ENCODE measurements at regions not wholly inside any gene's neighbourhood (a gene's known extent, or its start where the extent isn't known, plus 50 kb on each side); places are given as distances from the start of the nearest gene placed in this dataset.

DNA sequence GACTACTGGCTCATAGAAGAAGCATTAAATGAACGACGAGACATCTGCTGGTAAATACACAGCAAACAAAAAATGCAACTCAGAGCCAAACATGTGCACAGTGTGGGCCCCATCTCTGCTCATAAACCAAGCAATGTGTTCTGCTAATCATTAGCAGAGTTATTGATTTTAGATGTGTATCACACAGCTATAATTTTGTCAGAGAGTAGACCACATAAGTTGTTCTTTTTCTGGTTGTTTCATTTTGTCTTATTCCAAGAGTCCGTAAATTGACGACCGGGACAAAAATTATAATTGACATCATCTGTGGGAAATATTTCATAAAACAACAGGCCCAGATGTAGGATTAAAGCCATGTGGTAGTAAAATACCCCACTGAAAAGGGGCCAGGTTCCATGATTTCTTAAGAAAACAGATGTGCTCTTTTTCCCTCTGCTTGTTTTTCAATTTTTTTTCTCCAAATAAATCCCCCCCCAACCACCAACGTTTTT, 423.6 kb downstream of the HAO1 start:
- Histone ChIP-seq H3K9me3 (ENCODE audit: control insufficient read depth, insufficient read depth, low read depth, low read length) (no peaks in the 10 kb centered on the region), H3K36me3 (ENCODE audit: control insufficient read depth, insufficient read depth, low read length) (no peaks in the 10 kb centered on the region), H3K27ac (ENCODE audit: low read length) (no peak overlapping the region), H3K4me1 (ENCODE audit: control insufficient read depth, insufficient read depth, low read length) (no peaks in the 10 kb centered on the region), H3K27me3 (ENCODE audit: control insufficient read depth, insufficient read depth, low read length) (no peaks in the 10 kb centered on the region), H3K4me3 (ENCODE audit: low read depth in 2 of 2, low read length in 2 of 2) (no peak overlapping the region)
- ATAC-seq (no peak), DNase-seq (ENCODE audit: low read depth, low spot score) (no peak)
- intact Hi-C loops (cut with micrococcal nuclease; ENCODE audit: unreplicated experiment) = no loop called here
- TF ChIP-seq CTCF (IDR thresholded peaks at IDR 0.05) (no peak), POLR2AphosphoS5 (IDR thresholded peaks at IDR 0.05; ENCODE audit: low read depth, low read length) (no peak), TCF7L2 (IDR thresholded peaks at IDR 0.05; ENCODE audit: low read depth, low read length) (no peak), SIN3A (IDR thresholded peaks at IDR 0.05; ENCODE audit: borderline replicate concordance, insufficient read depth, low read depth, low read length) (no peak)
- TF ChIP-seq, protein P1, sequence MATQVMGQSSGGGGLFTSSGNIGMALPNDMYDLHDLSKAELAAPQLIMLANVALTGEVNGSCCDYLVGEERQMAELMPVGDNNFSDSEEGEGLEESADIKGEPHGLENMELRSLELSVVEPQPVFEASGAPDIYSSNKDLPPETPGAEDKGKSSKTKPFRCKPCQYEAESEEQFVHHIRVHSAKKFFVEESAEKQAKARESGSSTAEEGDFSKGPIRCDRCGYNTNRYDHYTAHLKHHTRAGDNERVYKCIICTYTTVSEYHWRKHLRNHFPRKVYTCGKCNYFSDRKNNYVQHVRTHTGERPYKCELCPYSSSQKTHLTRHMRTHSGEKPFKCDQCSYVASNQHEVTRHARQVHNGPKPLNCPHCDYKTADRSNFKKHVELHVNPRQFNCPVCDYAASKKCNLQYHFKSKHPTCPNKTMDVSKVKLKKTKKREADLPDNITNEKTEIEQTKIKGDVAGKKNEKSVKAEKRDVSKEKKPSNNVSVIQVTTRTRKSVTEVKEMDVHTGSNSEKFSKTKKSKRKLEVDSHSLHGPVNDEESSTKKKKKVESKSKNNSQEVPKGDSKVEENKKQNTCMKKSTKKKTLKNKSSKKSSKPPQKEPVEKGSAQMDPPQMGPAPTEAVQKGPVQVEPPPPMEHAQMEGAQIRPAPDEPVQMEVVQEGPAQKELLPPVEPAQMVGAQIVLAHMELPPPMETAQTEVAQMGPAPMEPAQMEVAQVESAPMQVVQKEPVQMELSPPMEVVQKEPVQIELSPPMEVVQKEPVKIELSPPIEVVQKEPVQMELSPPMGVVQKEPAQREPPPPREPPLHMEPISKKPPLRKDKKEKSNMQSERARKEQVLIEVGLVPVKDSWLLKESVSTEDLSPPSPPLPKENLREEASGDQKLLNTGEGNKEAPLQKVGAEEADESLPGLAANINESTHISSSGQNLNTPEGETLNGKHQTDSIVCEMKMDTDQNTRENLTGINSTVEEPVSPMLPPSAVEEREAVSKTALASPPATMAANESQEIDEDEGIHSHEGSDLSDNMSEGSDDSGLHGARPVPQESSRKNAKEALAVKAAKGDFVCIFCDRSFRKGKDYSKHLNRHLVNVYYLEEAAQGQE (IDR thresholded peaks at IDR 0.05; ENCODE audit: insufficient read depth in 1 of 2, low read depth in 2 of 2, low read length in 1 of 2) = no peak
- ChIA-PET CTCF (no interaction called here), POLR2A (no interaction called here)
- BruUV-seq (replicated peaks) = no TSS peak
- in situ Hi-C loops (cut with HindIII; ENCODE audit: low pct_unique_long_range_greater_than_20kb, low sequenced_read_pairs) = no loop called here

- ATAC-seq (no peak), DNase-seq (ENCODE audit: low read depth, low spot score) (no peak)
- CTCF ChIA-PET = no interaction called here
- Histone ChIP-seq H3K27me3 (ENCODE audit: control insufficient read depth, insufficient read depth, low read length) (no peaks in the 10 kb centered on the region), H3K9me3 (ENCODE audit: control insufficient read depth, insufficient read depth, low read depth, low read length) (no peaks in the 10 kb centered on the region), H3K27ac (ENCODE audit: low read length) (no peak overlapping the region), H3K4me3 (ENCODE audit: low read depth in 2 of 2, low read length in 2 of 2) (no peak overlapping the region), H3K4me1 (ENCODE audit: control insufficient read depth, insufficient read depth, low read length) (no peaks in the 10 kb centered on the region), H3K36me3 (ENCODE audit: control insufficient read depth, insufficient read depth, low read length) (no peaks in the 10 kb centered on the region)
- TF ChIP-seq CTCF (IDR thresholded peaks at IDR 0.05) = no peak
- no peak for TF ChIP-seq TCF7L2 (IDR thresholded peaks at IDR 0.05; ENCODE audit: low read depth, low read length)
- no peak for TF ChIP-seq POLR2AphosphoS5 (IDR thresholded peaks at IDR 0.05; ENCODE audit: low read depth, low read length)
- TF ChIP-seq, protein P1 (IDR thresholded peaks at IDR 0.05; ENCODE audit: insufficient read depth in 1 of 2, low read depth in 2 of 2, low read length in 1 of 2) = no peak
- no peak for TF ChIP-seq SIN3A (IDR thresholded peaks at IDR 0.05; ENCODE audit: borderline replicate concordance, insufficient read depth, low read depth, low read length)
- no TSS peak for BruUV-seq (replicated peaks)
- in situ Hi-C loops (cut with HindIII; ENCODE audit: low pct_unique_long_range_greater_than_20kb, low sequenced_read_pairs) = no loop called here
- intact Hi-C loops (cut with micrococcal nuclease; ENCODE audit: unreplicated experiment) = no loop called here
- POLR2A ChIA-PET = no interaction called here
These were observed 419.9 kb downstream of the HAO1 start for GRCh38 chr20:7520361-7520760.

Measured in Panc1 (cell line).